ENCODE measurements at regions not wholly inside any gene's neighbourhood (a gene's known extent, or its start where the extent isn't known, plus 50 kb on each side); places are given as distances from the start of the nearest gene placed in this dataset.

DNA sequence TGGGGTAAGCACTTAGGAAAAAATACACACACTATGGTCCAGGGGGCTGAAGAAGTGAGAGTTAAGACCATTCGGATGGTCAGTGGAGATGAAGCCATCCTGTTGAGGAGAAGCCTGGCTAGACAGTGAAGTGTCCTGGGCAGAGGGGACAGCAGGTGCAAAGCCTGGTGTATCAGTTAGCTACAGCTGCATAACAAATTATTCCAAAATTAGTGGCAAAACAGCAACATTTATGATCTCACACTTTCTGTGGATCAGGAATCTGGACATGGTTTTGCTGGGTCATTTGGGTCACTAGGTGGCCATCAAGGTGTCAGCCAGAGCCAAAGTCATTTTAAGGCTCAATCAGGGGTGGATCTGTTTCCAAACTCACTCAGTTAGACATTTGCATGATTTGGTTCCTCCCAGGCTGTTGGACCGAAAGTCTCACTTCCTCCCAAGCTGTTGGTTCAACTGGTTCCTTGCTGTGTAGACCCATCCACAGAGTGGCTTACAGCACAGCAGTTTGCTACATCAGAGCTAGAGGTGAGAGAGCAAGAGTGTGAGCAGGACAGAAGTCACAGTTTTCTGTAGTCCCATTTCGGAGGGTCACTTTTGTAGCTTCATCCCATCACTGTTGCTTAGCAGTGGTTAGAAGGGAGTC lies 80.1 kb upstream of the ALX4 start:
- TF ChIP-seq, protein P1, sequence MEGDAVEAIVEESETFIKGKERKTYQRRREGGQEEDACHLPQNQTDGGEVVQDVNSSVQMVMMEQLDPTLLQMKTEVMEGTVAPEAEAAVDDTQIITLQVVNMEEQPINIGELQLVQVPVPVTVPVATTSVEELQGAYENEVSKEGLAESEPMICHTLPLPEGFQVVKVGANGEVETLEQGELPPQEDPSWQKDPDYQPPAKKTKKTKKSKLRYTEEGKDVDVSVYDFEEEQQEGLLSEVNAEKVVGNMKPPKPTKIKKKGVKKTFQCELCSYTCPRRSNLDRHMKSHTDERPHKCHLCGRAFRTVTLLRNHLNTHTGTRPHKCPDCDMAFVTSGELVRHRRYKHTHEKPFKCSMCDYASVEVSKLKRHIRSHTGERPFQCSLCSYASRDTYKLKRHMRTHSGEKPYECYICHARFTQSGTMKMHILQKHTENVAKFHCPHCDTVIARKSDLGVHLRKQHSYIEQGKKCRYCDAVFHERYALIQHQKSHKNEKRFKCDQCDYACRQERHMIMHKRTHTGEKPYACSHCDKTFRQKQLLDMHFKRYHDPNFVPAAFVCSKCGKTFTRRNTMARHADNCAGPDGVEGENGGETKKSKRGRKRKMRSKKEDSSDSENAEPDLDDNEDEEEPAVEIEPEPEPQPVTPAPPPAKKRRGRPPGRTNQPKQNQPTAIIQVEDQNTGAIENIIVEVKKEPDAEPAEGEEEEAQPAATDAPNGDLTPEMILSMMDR (conservative IDR thresholded peaks at IDR 0.05): no peak
- no peak for TF ChIP-seq EZH2 (IDR thresholded peaks at IDR 0.05; ENCODE audit: low read depth)
